H1 (cell line): ENCODE measurements at regions not wholly inside any gene's neighbourhood (a gene's known extent, or its start where the extent isn't known, plus 50 kb on each side); places are given as distances from the start of the nearest gene placed in this dataset.

Experiments
- CTCF ChIA-PET: fragments of 300-600 bp; sonication (Branson Sonifier 250); formaldehyde crosslinking; loops from one replicate; lab custom pipeline; 2021; ENCODE audit not compliant: partially characterized antibody; lab: Charles Lee
- POLR2A ChIA-PET: fragments of 300-600 bp; sonication (Branson Sonifier 250); formaldehyde crosslinking; loops from one replicate; lab custom pipeline; 2021; ENCODE audit warnings: inconsistent platforms; ENCODE audit not compliant: partially characterized antibody; lab: Charles Lee
- DNase-seq, 2 experiments: peaks; one replicate each; pipeline versions ENCODE4 v3.0.0 to v3.0.0-alpha.2; 2010 to 2022; ENCODE audit warnings: low spot score in 2 of 2, low read depth in 1 of 2, mixed read lengths in 1 of 2
- FAIRE-seq: peaks from 2 replicates; lab custom pipeline; 2011; peaks lifted over from hg19 to GRCh38; lab: Jason Lieb, UNC
- H2AFZ ChIP-seq: 2 replicates; pipeline ENCODE4 v1.8.1; 2012; ENCODE audit warnings: low read length, inconsistent platforms
- H2AK5ac ChIP-seq: 2 replicates; pipeline ENCODE4 v1.6.1; 2013; ENCODE audit warnings: low read depth, low read length
- H2BK120ac ChIP-seq: replicated peaks from 2 replicates; pipeline ENCODE3; 2013; ENCODE audit warnings: low read depth, low read length, inconsistent platforms
- H2BK12ac ChIP-seq: 2 replicates; pipeline ENCODE4 v1.6.1; 2013; ENCODE audit warnings: low read depth, low read length
- H2BK15ac ChIP-seq: 2 replicates; pipeline ENCODE4 v1.6.1; 2013; ENCODE audit warnings: low read length
- H2BK20ac ChIP-seq: 2 replicates; pipeline ENCODE4 v1.6.1; 2013; ENCODE audit warnings: low read length
- H2BK5ac ChIP-seq: 2 replicates; pipeline ENCODE4 v1.6.1; 2013; ENCODE audit warnings: low read depth, low read length
- H3K14ac ChIP-seq: 2 replicates; pipeline ENCODE4 v1.6.1; 2013; ENCODE audit warnings: inconsistent platforms; ENCODE audit not compliant: insufficient read length
- H3K18ac ChIP-seq: 2 replicates; pipeline ENCODE4 v1.6.1; 2013; ENCODE audit warnings: low read length; ENCODE audit errors: extremely low read depth
- H3K23ac ChIP-seq: 2 replicates; pipeline ENCODE4 v1.6.1; 2013; ENCODE audit warnings: inconsistent platforms; ENCODE audit not compliant: insufficient read length
- H3K23me2 ChIP-seq: 2 replicates; pipeline ENCODE4 v1.6.1; 2013; ENCODE audit warnings: low read depth, low read length
- H3K27ac ChIP-seq: 2 replicates; pipeline ENCODE4 v1.6.1; 2011; ENCODE audit warnings: low read depth, low read length, inconsistent platforms
- H3K27me3 ChIP-seq, 4 experiments: replicated peaks in 1 of 4; 1 replicate in 1 of 4; 2 replicates in 3 of 4; pipeline versions ENCODE4 v1.6.1 to v1.8.1; 2011 to 2013; ENCODE audit warnings: low read length in 3 of 4, mild to moderate bottlenecking in 3 of 4, inconsistent platforms in 2 of 4, mixed read lengths in 2 of 4, moderate library complexity in 1 of 4; ENCODE audit not compliant: control insufficient read depth in 3 of 4, insufficient read depth in 3 of 4; ENCODE audit errors: extremely low read depth in 1 of 4
- H3K36me3 ChIP-seq, 4 experiments: 2 replicates each; pipeline versions ENCODE4 v1.6.1 to v1.8.1; 2011 to 2013; ENCODE audit warnings: mild to moderate bottlenecking in 4 of 4, low read length in 3 of 4, moderate library complexity in 2 of 4, control low read depth in 1 of 4, inconsistent platforms in 1 of 4; ENCODE audit not compliant: insufficient read depth in 4 of 4, control insufficient read depth in 2 of 4
- H3K4ac ChIP-seq: replicated peaks from 2 replicates; pipeline ENCODE3; 2013; ENCODE audit warnings: low read length, low read depth, mixed read lengths, inconsistent platforms; ENCODE audit not compliant: insufficient read length
- H3K4me1 ChIP-seq, 4 experiments: replicated peaks in 1 of 4; 1 replicate in 1 of 4; 2 replicates in 3 of 4; pipeline versions ENCODE4 v1.6.1 to v1.8.1; 2011 to 2013; ENCODE audit warnings: low read length in 3 of 4, inconsistent platforms in 2 of 4, mixed read lengths in 1 of 4; ENCODE audit not compliant: insufficient read depth in 4 of 4, control insufficient read depth in 3 of 4
- H3K4me2 ChIP-seq, 2 experiments: 2 replicates each; pipeline versions ENCODE4 v1.6.1 to v1.8.1; 2011 to 2013; ENCODE audit warnings: low read depth in 2 of 2, low read length in 2 of 2, control low read depth in 1 of 2, inconsistent platforms in 1 of 2, mild to moderate bottlenecking in 1 of 2; ENCODE audit not compliant: insufficient read depth in 1 of 2
- H3K4me3 ChIP-seq, 4 experiments: fragments of 200-600, 300-600 bp in 1 of 4; sonication (generic), shearing (Covaris generic), sonication (Bioruptor Twin) in 1 of 4; 2 replicates each; pipeline versions ENCODE4 v1.5.1 to v1.8.1; 2011 to 2016; ENCODE audit warnings: low read length in 4 of 4, low read depth in 3 of 4, control low read depth in 2 of 4, inconsistent platforms in 2 of 4, mild to moderate bottlenecking in 2 of 4, mixed read lengths in 1 of 4, moderate library complexity in 1 of 4; ENCODE audit not compliant: insufficient read depth in 2 of 4; ENCODE audit errors: extremely low read depth in 1 of 4
- H3K56ac ChIP-seq: replicated peaks from 2 replicates; pipeline ENCODE3; 2013; ENCODE audit warnings: low read depth, mild to moderate bottlenecking, mixed read lengths, low read length, inconsistent platforms; ENCODE audit not compliant: insufficient read length
- H3K79me1 ChIP-seq: 2 replicates; pipeline ENCODE4 v1.6.1; 2013; ENCODE audit warnings: low read depth, low read length, control low read depth
- H3K79me2 ChIP-seq, 2 experiments: 2 replicates each; pipeline versions ENCODE4 v1.6.1 to v1.8.1; 2012 to 2013; ENCODE audit warnings: low read length in 2 of 2, mild to moderate bottlenecking in 2 of 2, inconsistent platforms in 1 of 2; ENCODE audit not compliant: insufficient read depth in 2 of 2, control insufficient read depth in 1 of 2
- H3K9ac ChIP-seq, 4 experiments: replicated peaks in 1 of 4; 1 replicate in 1 of 4; 2 replicates in 3 of 4; pipeline versions ENCODE4 v1.6.1 to v1.8.1; 2011 to 2013; ENCODE audit warnings: low read depth in 3 of 4, low read length in 3 of 4, control low read depth in 2 of 4, mild to moderate bottlenecking in 2 of 4, moderate library complexity in 2 of 4, inconsistent platforms in 1 of 4; ENCODE audit errors: extremely low read depth in 1 of 4
- H3K9me3 ChIP-seq, 2 experiments: 2 replicates each; pipeline versions ENCODE4 v1.6.1 to v1.8.1; 2012 to 2013; ENCODE audit warnings: mild to moderate bottlenecking in 2 of 2, moderate library complexity in 2 of 2, control low read depth in 1 of 2, inconsistent platforms in 1 of 2, low read depth in 1 of 2, low read length in 1 of 2, mixed read lengths in 1 of 2; ENCODE audit not compliant: insufficient read depth in 2 of 2
- H4K20me1 ChIP-seq, 2 experiments: replicated peaks in 1 of 2; 2 replicates each; pipeline versions ENCODE3 to v1.8.1; 2011 to 2013; ENCODE audit warnings: inconsistent platforms in 2 of 2, low read length in 2 of 2, mild to moderate bottlenecking in 1 of 2; ENCODE audit not compliant: insufficient read depth in 2 of 2, control insufficient read depth in 1 of 2
- H4K5ac ChIP-seq: 2 replicates; pipeline ENCODE4 v1.6.1; 2013; ENCODE audit warnings: low read length, low read depth, mixed read lengths, inconsistent platforms; ENCODE audit not compliant: insufficient read length
- H4K8ac ChIP-seq: 2 replicates; pipeline ENCODE4 v1.8.0; 2013; ENCODE audit warnings: mild to moderate bottlenecking, moderate library complexity, low read length, inconsistent platforms; ENCODE audit not compliant: insufficient read depth; ENCODE audit errors: extremely low read depth
- H4K91ac ChIP-seq: replicated peaks from 2 replicates; pipeline ENCODE3; 2013; ENCODE audit warnings: low read length, mixed read lengths, inconsistent platforms; ENCODE audit not compliant: insufficient read length
- ASH2L ChIP-seq: fragments of 200-600, 300-600 bp; sonication (generic); IDR thresholded peaks from one replicate; pipeline ENCODE4 v1.7.1; 2017; ENCODE audit warnings: low read length
- BCL11A ChIP-seq, 2 experiments: IDR thresholded peaks; one replicate each; pipeline ENCODE4 v1.6.1; 2011; ENCODE audit warnings: low read depth in 2 of 2, low read length in 2 of 2, mild to moderate bottlenecking in 2 of 2
- BRCA1 ChIP-seq: IDR thresholded peaks from 2 replicates; pipeline ENCODE4 v1.6.1; 2012; ENCODE audit warnings: low read depth, low read length, improper control_type of control experiment
- CBX5 ChIP-seq: fragments of 300-800, 300-1000 bp; sonication (generic); IDR thresholded peaks from 2 replicates; pipeline ENCODE4 v1.7.1; 2016; ENCODE audit warnings: antibody characterized with exemption, low read length, low read depth
- HDAC6 ChIP-seq: IDR thresholded peaks from one replicate; pipeline ENCODE4 v1.7.1; 2012; ENCODE audit warnings: low read depth, mild to moderate bottlenecking, inconsistent platforms, low read length, moderate library complexity
- JUND ChIP-seq: IDR thresholded peaks from 2 replicates; pipeline ENCODE4 v1.6.1; 2011; ENCODE audit warnings: mild to moderate bottlenecking, improper control_type of control experiment, low read length
- KDM1A ChIP-seq: fragments of 200-600, 300-600 bp; sonication (generic); IDR thresholded peaks from 2 replicates; pipeline ENCODE4 v1.7.1; 2016; ENCODE audit warnings: mild to moderate bottlenecking, low read length, borderline replicate concordance
- NRF1 ChIP-seq: IDR thresholded peaks from 2 replicates; pipeline ENCODE4 v1.6.1; 2011; ENCODE audit warnings: mild to moderate bottlenecking, low read depth, low read length, improper control_type of control experiment
- PHF8 ChIP-seq: fragments of 200-600 bp; sonication (generic); conservative IDR thresholded peaks from 2 replicates; pipeline ENCODE4 v1.7.1; 2012; ENCODE audit warnings: low read depth, mild to moderate bottlenecking, inconsistent platforms, low read length, moderate library complexity
- POLR2A ChIP-seq, 2 experiments: IDR thresholded peaks; 1 replicate in 1 of 2; 2 replicates in 1 of 2; pipeline ENCODE4 v1.6.1; 2011; ENCODE audit warnings: low read depth in 2 of 2, low read length in 2 of 2, mild to moderate bottlenecking in 2 of 2; ENCODE audit errors: control extremely low read depth in 1 of 2
- TCF12 ChIP-seq: IDR thresholded peaks from 2 replicates; pipeline ENCODE4 v1.6.1; 2011; ENCODE audit warnings: low read depth, mild to moderate bottlenecking, low read length
- WGBS, 2 experiments: shearing (Covaris generic) in 1 of 2; methylation state at CpG; one replicate each; pipeline versions ENCODE4 v1.1.6 to v1.1.7; 2013 to 2015; ENCODE audit warnings: low lambda C conversion rate in 2 of 2, mixed read lengths in 2 of 2, inconsistent platforms in 1 of 2, low coverage in 1 of 2, missing lambda C conversion rate in 1 of 2; ENCODE audit not compliant: insufficient replicate concordance in 2 of 2, insufficient coverage in 1 of 2, insufficient read length in 1 of 2; ENCODE audit errors: extremely low coverage in 1 of 2, missing lambda C conversion rate in 1 of 2; 5-methylcytosine and 5-hydroxymethylcytosine counted together
- TF ChIP-seq, protein P1 (sequence below): IDR thresholded peaks from 2 replicates; pipeline ENCODE4 v1.6.1; 2011; ENCODE audit warnings: low read length, improper control_type of control experiment

DNA sequence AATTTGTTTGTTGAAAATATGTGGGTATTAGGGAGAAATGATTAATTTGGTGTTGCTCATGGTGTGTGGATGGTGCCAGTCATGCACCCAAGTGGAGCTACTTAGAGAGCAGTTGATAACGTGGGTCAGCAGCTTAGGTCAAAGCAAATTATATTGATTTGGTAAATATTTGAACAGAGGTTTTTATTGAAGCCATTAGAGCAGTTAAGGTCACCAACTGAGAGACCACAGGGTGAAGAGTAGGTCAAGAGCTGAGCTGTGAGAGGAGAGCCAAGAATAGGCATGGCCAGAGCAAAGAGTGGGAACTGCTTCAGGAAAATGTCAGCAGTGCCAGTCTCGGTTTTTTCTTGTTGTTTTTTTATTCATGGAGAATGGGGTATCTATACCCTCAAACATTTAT lies 97.9 kb downstream of the TMEM168 start:
- no peak overlapping the region for H3K14ac ChIP-seq
- 76% methylated on average over 2 of the region's 2 CpGs; no CpG with 5 or more reads in 1 of the 2 experiments for WGBS, 2 experiments
- no peaks in the 10 kb centered on the region for H3K79me1 ChIP-seq

More for the DNA sequence above, 97.9 kb downstream of the TMEM168 start:
- H3K27me3 ChIP-seq: no peaks in the 10 kb centered on the region
- H3K9me3 ChIP-seq: peaks cover 0 to 4% of the 10 kb centered on the region in 2 experiments; a peak in 2 of 4 replicates
- H3K4me3 ChIP-seq: no peak overlapping the region
- H3K79me2 ChIP-seq: no peaks in the 10 kb centered on the region
- no peak overlapping the region for H3K4me2 ChIP-seq
- no peak overlapping the region for H3K9ac ChIP-seq
- no peaks in the 10 kb centered on the region for H4K20me1 ChIP-seq
- ChIA-PET CTCF (no interaction called here), POLR2A (no interaction called here)
- H3K56ac ChIP-seq: no peak overlapping the region
- H3K18ac ChIP-seq: no peak overlapping the region
- no peaks in the 10 kb centered on the region for H3K23me2 ChIP-seq
- no peak overlapping the region for H2BK5ac ChIP-seq
- no peak overlapping the region for H2BK15ac ChIP-seq
- H3K4ac ChIP-seq: no peak overlapping the region
- no peak overlapping the region for H2AFZ ChIP-seq
- no peak overlapping the region for H2AK5ac ChIP-seq
- H2BK120ac ChIP-seq: no peak overlapping the region
- TF ChIP-seq JUND (no peak), HDAC6 (no peak), BCL11A (IDR thresholded peaks at IDR 0.05; ENCODE audit: low read depth in 2 of 2, low read length in 2 of 2) (no peak), BRCA1 (no peak), NRF1 (no peak), ASH2L (no peak), KDM1A (no peak), PHF8 (no peak), TCF12 (no peak), POLR2A (IDR thresholded peaks at IDR 0.05; ENCODE audit: control extremely low read depth in 1 of 2, low read depth in 2 of 2, low read length in 2 of 2) (no peak), CBX5 (no peak)
- TF ChIP-seq, protein P1, sequence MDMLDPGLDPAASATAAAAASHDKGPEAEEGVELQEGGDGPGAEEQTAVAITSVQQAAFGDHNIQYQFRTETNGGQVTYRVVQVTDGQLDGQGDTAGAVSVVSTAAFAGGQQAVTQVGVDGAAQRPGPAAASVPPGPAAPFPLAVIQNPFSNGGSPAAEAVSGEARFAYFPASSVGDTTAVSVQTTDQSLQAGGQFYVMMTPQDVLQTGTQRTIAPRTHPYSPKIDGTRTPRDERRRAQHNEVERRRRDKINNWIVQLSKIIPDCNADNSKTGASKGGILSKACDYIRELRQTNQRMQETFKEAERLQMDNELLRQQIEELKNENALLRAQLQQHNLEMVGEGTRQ: no peak
- H3K36me3 ChIP-seq: no peaks in the 10 kb centered on the region
- FAIRE-seq (no peak), DNase-seq (no peak)
- H4K91ac ChIP-seq: no peak overlapping the region
- no peak overlapping the region for H2BK20ac ChIP-seq
- no peaks in the 10 kb centered on the region for H3K4me1 ChIP-seq
- no peak overlapping the region for H4K5ac ChIP-seq
- H2BK12ac ChIP-seq: no peak overlapping the region
- no peak overlapping the region for H4K8ac ChIP-seq
- no peak overlapping the region for H3K23ac ChIP-seq
- H3K27ac ChIP-seq: no peak overlapping the region
